T-helper 17 cell (primary cell): ENCODE measurements at regions not wholly inside any gene's neighbourhood (a gene's known extent, or its start where the extent isn't known, plus 50 kb on each side); places are given as distances from the start of the nearest gene placed in this dataset.
"Not testable (repeated sequence)": the region's sequence is repeated elsewhere in the genome, so short reads cannot be mapped to it uniquely, and the experiment has no call there.

Experiments used
- ATAC-seq: fragments of 150-1000 bp; cut with Tn5 transposase; 2 replicates; pipeline ENCODE4 v1.10.0; 2021; ENCODE audit warnings: mild to moderate bottlenecking, moderate library complexity
- DNase-seq, 3 donors: peaks; one replicate each; pipeline versions ENCODE4 v3.0.0 to v3.0.0-alpha.2; 2020 to 2021
- H3K9me3 ChIP-seq: one replicate; pipeline ENCODE4 v1.7.0; 2013; ENCODE audit warnings: low read length, mild to moderate bottlenecking; ENCODE audit not compliant: control insufficient read depth, poor library complexity, severe bottlenecking
- H3K27ac Mint-ChIP-seq: one replicate; pipeline ENCODE4 v1.8.0; 2022; ENCODE audit warnings: mild to moderate bottlenecking, moderate library complexity, mixed read lengths
- H3K27me3 Mint-ChIP-seq: one replicate; pipeline ENCODE4 v1.8.0; 2022; ENCODE audit warnings: mixed read lengths
- H3K36me3 Mint-ChIP-seq: one replicate; pipeline ENCODE4 v1.8.0; 2022; ENCODE audit warnings: low read depth, mixed read lengths
- H3K4me1 Mint-ChIP-seq: one replicate; pipeline ENCODE4 v1.8.0; 2022; ENCODE audit warnings: mild to moderate bottlenecking, mixed read lengths
- H3K4me3 Mint-ChIP-seq: one replicate; pipeline ENCODE4 v1.8.0; 2022; ENCODE audit warnings: mild to moderate bottlenecking, moderate library complexity, mixed read lengths

- Mint-ChIP-seq H3K4me1 (no peaks in the 10 kb centered on the region), H3K36me3 (no peaks in the 10 kb centered on the region), H3K27ac (no peak overlapping the region), H3K27me3 (no peaks in the 10 kb centered on the region), H3K4me3 (no peak overlapping the region)
- ATAC-seq (no peak), DNase-seq (no peak)
- H3K9me3 ChIP-seq, result no peaks in the 10 kb centered on the region
Observed at GRCh38 chr5:17412760-17413671, 85.0 kb upstream of the TAF11L2 start.

- H3K9me3 ChIP-seq, result no peaks in the 10 kb centered on the region
- Mint-ChIP-seq H3K27ac (no peak overlapping the region), H3K36me3 (no peaks in the 10 kb centered on the region), H3K27me3 (no peaks in the 10 kb centered on the region), H3K4me3 (no peak overlapping the region), H3K4me1 (no peaks in the 10 kb centered on the region)
- no peak for ATAC-seq
- DNase-seq, result no peak
Observed at GRCh38 chr5:17413691-17414090, 84.3 kb upstream of the TAF11L2 start.

DNA sequence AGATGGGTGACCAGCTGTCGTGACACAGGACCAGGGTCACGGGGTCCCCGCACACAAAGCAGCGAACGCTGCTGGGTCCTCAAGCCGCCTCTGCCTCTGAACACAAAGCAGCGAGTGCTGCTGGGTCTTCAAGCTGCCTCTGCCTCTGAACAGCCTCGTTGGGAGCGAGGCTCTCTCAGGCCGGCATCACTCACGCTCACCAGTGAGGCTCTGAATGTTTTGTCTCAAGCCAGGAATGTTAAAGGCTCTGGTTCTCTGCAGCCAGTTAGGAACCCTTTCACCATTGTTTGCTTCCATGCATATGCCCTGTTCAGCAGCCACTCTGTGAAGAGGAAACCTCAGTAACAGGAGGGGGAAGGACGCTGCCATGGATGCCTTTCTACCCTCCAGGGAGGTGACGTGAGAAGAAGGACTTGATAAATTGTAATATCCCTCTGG lies 82.7 kb upstream of the TAF11L2 start:
- no peak for ATAC-seq

DNA sequence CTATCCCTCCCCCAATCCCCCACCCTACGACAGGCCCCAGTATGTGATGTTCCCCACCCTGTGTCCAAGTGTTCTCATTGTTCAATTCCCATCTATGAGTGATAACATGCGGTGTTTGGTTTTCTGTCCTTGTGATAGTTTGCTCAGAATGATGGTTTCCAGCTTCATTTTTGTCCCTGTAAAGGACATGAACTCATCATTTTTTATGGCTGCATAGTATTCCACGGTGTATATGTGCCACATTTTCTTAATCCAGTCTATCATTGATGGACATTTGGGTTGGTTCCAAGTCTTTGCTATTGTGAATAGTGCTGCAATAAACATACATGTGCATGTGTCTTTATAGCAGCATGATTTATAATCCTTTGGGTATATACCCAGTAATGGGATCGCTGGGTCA lies 81.7 kb upstream of the TAF11L2 start:
- ATAC-seq, H3K9me3 ChIP-seq, H3K4me1 Mint-ChIP-seq, H3K36me3 Mint-ChIP-seq, H3K27ac Mint-ChIP-seq, DNase-seq, H3K27me3 Mint-ChIP-seq, H3K4me3 Mint-ChIP-seq: not testable (repeated sequence)

More for the DNA sequence above, 82.7 kb upstream of the TAF11L2 start:
- no peak overlapping the region for H3K27ac Mint-ChIP-seq
- H3K4me1 Mint-ChIP-seq, result no peaks in the 10 kb centered on the region
- no peaks in the 10 kb centered on the region for H3K27me3 Mint-ChIP-seq
- no peaks in the 10 kb centered on the region for H3K36me3 Mint-ChIP-seq
- H3K9me3 ChIP-seq, result no peaks in the 10 kb centered on the region
- DNase-seq, result no peak
- no peak overlapping the region for H3K4me3 Mint-ChIP-seq

DNA sequence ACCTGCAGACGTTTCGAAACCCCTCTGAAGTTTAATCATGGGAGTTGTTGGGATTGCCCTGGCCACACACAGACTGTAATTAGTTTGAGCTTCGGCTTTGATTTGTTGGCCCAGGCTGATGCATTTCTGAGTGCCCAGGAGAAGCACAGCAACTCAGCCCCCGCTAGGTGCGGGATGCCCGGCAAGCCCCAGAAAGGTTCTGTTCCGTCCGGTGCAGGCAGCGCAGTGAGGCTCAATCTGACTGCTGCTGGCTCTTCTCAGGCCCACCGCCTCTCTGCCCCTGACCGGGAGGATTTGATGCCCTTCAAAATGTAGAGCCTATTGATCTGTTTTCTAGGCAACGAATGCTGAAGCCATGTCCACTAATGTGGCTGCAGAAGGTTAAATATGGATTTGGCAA lies 73.4 kb upstream of the TAF11L2 start:
- no peaks in the 10 kb centered on the region for H3K9me3 ChIP-seq
- H3K36me3 Mint-ChIP-seq, result no peaks in the 10 kb centered on the region
- DNase-seq (no peak), ATAC-seq (no peak)
- no peaks in the 10 kb centered on the region for H3K4me1 Mint-ChIP-seq
- H3K27ac Mint-ChIP-seq, result no peak overlapping the region
- no peak overlapping the region for H3K4me3 Mint-ChIP-seq
- H3K27me3 Mint-ChIP-seq, result no peaks in the 10 kb centered on the region

DNA sequence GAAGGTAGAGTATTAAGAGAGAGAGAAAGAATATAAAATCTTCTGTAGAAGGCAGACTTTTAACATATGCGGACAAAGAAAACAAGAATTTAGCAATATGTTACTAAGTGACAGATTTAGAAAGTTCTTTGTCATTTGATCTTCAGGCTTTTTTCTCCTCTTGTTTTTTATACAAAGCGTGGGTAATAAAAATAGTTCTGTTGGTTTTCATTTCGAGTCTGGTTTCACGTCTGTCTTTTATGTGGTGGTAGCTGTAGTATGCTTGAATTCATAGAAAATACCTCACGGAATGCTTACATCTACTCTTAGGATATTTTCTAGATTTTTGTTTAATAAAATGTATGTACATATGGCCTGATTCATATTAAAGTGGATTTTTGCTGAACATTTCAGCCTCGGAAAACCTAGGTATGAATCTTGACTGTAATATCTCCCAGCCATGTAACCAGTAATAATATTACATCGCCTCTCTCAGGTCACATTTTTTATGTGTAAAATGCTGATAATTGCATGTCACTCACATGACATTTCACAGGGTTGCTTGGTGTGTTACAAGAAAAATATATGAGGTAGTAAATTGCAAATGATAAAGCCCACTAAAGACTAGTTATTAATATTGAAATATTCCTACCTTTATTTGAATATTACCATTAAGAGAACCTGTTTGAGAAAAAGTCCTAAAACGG lies 72.5 kb upstream of the TAF11L2 start:
- DNase-seq (no peak), ATAC-seq (no peak)
- H3K27me3 Mint-ChIP-seq, result no peaks in the 10 kb centered on the region
- H3K4me1 Mint-ChIP-seq, result no peaks in the 10 kb centered on the region
- no peak overlapping the region for H3K4me3 Mint-ChIP-seq
- H3K36me3 Mint-ChIP-seq, result no peaks in the 10 kb centered on the region
- no peaks in the 10 kb centered on the region for H3K9me3 ChIP-seq
- no peak overlapping the region for H3K27ac Mint-ChIP-seq

DNA sequence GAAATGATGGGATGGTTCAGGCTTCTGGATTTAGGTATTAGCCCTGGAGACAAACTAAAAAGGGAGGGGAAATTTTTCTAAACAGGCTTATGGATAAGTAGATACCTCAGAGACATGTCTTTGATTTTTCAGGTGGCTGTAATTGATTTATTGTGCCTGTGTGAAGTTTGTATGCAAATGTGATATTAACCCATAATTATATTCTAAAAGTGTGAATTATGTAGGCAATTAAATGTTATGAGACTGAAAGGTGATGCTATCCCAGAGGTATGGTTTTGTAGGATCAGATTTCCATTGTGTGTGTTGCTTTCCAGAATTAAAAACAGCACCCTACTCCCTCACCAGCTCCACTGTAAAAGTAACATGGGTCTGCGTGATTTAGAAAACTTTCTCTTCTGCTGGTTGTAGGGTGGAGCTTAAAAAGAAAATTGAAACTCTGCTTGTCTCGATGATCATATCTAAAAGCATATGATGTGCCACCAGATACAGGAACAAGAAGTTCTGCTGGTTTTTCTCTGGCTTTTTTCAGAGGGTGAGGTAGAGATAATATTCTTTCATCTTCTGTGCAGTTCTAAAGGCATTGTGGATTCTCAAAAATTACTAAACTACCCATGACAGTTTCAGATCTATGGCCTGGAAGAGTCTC lies 71.8 kb upstream of the TAF11L2 start:
- no peaks in the 10 kb centered on the region for H3K4me1 Mint-ChIP-seq
- no peak overlapping the region for H3K4me3 Mint-ChIP-seq
- no peaks in the 10 kb centered on the region for H3K9me3 ChIP-seq

DNA sequence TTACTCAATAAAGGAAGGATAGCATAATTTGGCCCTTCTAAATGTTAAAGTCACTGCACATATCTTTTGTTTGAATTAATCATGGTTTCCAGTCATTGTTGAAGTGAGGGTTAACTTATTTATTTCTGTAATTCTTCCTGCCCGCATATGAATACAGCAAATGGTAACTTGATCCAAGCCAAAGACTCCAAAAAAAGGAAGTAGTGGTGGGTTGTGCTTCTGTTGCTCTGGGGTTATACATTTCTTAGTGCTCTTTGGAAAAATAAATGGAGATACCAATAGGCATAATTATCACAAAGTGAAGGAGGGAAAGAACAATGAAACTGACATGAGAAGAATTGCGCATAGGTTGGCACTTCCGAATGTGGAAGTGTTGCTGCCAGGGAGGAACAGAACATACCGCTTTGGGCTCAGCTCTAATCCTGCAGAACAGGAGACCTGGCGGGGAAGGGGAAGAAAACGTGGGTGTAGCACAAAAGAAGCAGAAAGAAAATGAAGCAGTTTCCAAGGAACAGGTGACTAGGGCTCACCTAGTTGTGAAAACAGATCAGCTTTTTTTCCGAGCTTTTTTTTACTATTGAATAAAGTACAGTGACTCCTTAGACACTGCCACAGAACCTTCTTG lies 69.7 kb upstream of the TAF11L2 start:
- ATAC-seq (no peak), DNase-seq (no peak)
- Mint-ChIP-seq H3K4me1 (no peaks in the 10 kb centered on the region), H3K36me3 (no peaks in the 10 kb centered on the region), H3K4me3 (no peak overlapping the region), H3K27me3 (no peaks in the 10 kb centered on the region), H3K27ac (no peak overlapping the region)
- no peaks in the 10 kb centered on the region for H3K9me3 ChIP-seq

More for the DNA sequence above, 71.8 kb upstream of the TAF11L2 start:
- no peak overlapping the region for H3K27ac Mint-ChIP-seq
- no peaks in the 10 kb centered on the region for H3K36me3 Mint-ChIP-seq
- DNase-seq (no peak), ATAC-seq (no peak)
- no peaks in the 10 kb centered on the region for H3K27me3 Mint-ChIP-seq

DNA sequence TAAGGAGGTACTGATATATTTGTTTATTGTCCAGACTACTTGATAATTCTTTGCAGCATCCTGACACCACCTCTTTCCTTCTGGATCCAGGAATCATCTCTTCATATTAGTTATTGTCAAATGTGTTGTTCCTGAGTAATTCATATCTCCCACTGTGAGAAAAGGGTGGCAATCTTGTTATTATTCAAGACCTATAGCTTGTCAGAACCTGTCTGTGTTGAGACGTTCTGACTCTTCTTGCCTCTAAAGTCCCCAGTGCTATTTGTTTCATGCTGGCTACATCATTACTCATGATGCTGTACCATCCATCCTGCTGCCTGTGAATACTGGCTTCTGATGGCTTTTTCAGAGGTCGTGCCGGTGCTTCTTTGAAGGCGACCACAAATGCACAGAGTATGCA lies 68.7 kb upstream of the TAF11L2 start:
- no peak for ATAC-seq

DNA sequence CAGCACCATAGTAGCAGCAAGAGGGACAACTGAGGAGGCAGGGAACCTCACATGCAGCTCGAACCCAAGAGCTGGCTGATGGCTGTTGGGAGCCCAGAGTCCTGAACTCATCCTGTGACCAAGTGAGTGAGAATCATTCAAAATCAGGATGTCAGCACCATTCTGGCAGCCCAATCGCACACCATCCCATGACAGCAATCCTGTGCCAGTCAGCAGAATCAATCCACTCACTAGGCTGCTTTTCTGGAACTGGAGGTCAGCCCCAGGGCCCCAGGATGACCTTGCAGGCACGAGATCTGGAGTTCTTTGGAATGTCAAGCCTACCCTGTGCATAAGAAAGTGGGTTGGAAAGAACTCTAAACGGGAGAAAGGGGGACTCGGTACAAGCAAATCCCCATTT lies 67.8 kb upstream of the TAF11L2 start:
- H3K9me3 ChIP-seq, result no peaks in the 10 kb centered on the region
- Mint-ChIP-seq H3K4me1 (no peaks in the 10 kb centered on the region), H3K4me3 (no peak overlapping the region), H3K27ac (no peak overlapping the region), H3K36me3 (no peaks in the 10 kb centered on the region), H3K27me3 (no peaks in the 10 kb centered on the region)
- ATAC-seq, result no peak
- DNase-seq, result no peak

More for the DNA sequence above, 68.7 kb upstream of the TAF11L2 start:
- H3K4me1 Mint-ChIP-seq, result no peaks in the 10 kb centered on the region
- no peaks in the 10 kb centered on the region for H3K36me3 Mint-ChIP-seq
- no peaks in the 10 kb centered on the region for H3K9me3 ChIP-seq
- DNase-seq, result no peak
- H3K27ac Mint-ChIP-seq, result no peak overlapping the region
- no peak overlapping the region for H3K4me3 Mint-ChIP-seq
- no peaks in the 10 kb centered on the region for H3K27me3 Mint-ChIP-seq

GRCh38 chr5:17431272-17432050 lies 66.6 kb upstream of the TAF11L2 start:
- H3K4me3 Mint-ChIP-seq, result no peak overlapping the region
- no peaks in the 10 kb centered on the region for H3K9me3 ChIP-seq
- no peaks in the 10 kb centered on the region for H3K36me3 Mint-ChIP-seq
- H3K4me1 Mint-ChIP-seq, result no peaks in the 10 kb centered on the region
- no peak overlapping the region for H3K27ac Mint-ChIP-seq
- H3K27me3 Mint-ChIP-seq, result no peaks in the 10 kb centered on the region
- ATAC-seq (no peak), DNase-seq (no peak)

GRCh38 chr5:17432569-17432968 lies 65.5 kb upstream of the TAF11L2 start:
- ATAC-seq (no peak), DNase-seq (no peak)
- H3K9me3 ChIP-seq, result no peaks in the 10 kb centered on the region
- Mint-ChIP-seq H3K27me3 (no peaks in the 10 kb centered on the region), H3K27ac (no peak overlapping the region), H3K4me3 (no peak overlapping the region), H3K36me3 (no peaks in the 10 kb centered on the region), H3K4me1 (no peaks in the 10 kb centered on the region)
